SK-N-SH treated with all-trans-retinoic acid at 6 μM for 48 hours (cell line): ENCODE measurements at regions not wholly inside any gene's neighbourhood (a gene's known extent, or its start where the extent isn't known, plus 50 kb on each side); places are given as distances from the start of the nearest gene placed in this dataset.

Experiments
- CREB5 ChIP-seq: fragments of 250-450 bp; sonication (Bioruptor Pico); IDR thresholded peaks from 2 replicates; pipeline ENCODE4 v1.5.1; 2020; ENCODE audit warnings: low read depth, mild to moderate bottlenecking, moderate library complexity
- PPARA ChIP-seq: fragments of 250-450 bp; sonication (Bioruptor Pico); IDR thresholded peaks from 2 replicates; pipeline ENCODE4 v1.5.0; 2020; ENCODE audit warnings: mild to moderate bottlenecking, borderline replicate concordance
- ZNF8 ChIP-seq: fragments of 450-650 bp; formaldehyde crosslinking; IDR thresholded peaks from 2 replicates; pipeline ENCODE4 v1.5.0; 2020; ENCODE audit warnings: mild to moderate bottlenecking, moderate library complexity
- TF ChIP-seq, protein P1 (sequence below): fragments of 250-450 bp; sonication (Bioruptor Pico); IDR thresholded peaks from 2 replicates; pipeline ENCODE4 v1.8.0; 2020; ENCODE audit warnings: mild to moderate bottlenecking, moderate library complexity, borderline replicate concordance

GRCh38 chr13:22463089-22463488, 717.7 kb upstream of the SGCG start:
- TF ChIP-seq, protein P1, sequence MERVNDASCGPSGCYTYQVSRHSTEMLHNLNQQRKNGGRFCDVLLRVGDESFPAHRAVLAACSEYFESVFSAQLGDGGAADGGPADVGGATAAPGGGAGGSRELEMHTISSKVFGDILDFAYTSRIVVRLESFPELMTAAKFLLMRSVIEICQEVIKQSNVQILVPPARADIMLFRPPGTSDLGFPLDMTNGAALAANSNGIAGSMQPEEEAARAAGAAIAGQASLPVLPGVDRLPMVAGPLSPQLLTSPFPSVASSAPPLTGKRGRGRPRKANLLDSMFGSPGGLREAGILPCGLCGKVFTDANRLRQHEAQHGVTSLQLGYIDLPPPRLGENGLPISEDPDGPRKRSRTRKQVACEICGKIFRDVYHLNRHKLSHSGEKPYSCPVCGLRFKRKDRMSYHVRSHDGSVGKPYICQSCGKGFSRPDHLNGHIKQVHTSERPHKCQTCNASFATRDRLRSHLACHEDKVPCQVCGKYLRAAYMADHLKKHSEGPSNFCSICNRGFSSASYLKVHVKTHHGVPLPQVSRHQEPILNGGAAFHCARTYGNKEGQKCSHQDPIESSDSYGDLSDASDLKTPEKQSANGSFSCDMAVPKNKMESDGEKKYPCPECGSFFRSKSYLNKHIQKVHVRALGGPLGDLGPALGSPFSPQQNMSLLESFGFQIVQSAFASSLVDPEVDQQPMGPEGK (CRISPR knock-in tag) = no peak
- TF ChIP-seq CREB5 (CRISPR knock-in tag) (no peak), ZNF8 (CRISPR knock-in tag) (no peak), PPARA (CRISPR knock-in tag) (no peak)
